ENCODE measurements at regions not wholly inside any gene's neighbourhood (a gene's known extent, or its start where the extent isn't known, plus 50 kb on each side); places are given as distances from the start of the nearest gene placed in this dataset.

- no peaks in the 10 kb centered on the region for H3K36me3 ChIP-seq
- no peaks in the 10 kb centered on the region for H3K9me3 ChIP-seq
- ATAC-seq (ENCODE audit: low FRiP score in 2 of 2): no peak
- H3K4me3 ChIP-seq: no peak overlapping the region
- H3K27ac ChIP-seq: no peak overlapping the region
- no peaks in the 10 kb centered on the region for H3K4me1 ChIP-seq
- no peaks in the 10 kb centered on the region for H3K27me3 ChIP-seq
- DNase-seq: no peak
- TF ChIP-seq CTCF (IDR thresholded peaks at IDR 0.05) (no peak), EP300 (IDR thresholded peaks at IDR 0.05) (no peak), POLR2AphosphoS5 (IDR thresholded peaks at IDR 0.05) (no peak), POLR2A (IDR thresholded peaks at IDR 0.05) (no peak)
Observed at GRCh38 chr14:22152903-22153302, 436.1 kb downstream of the DAD1 start.

- Histone ChIP-seq H3K27ac (no peak overlapping the region), H3K27me3 (no peaks in the 10 kb centered on the region), H3K4me1 (no peaks in the 10 kb centered on the region), H3K9me3 (no peaks in the 10 kb centered on the region), H3K36me3 (no peaks in the 10 kb centered on the region), H3K4me3 (no peak overlapping the region)
- ATAC-seq (ENCODE audit: low FRiP score in 2 of 2) (no peak), DNase-seq (no peak)
- 83 to 84% methylated on average over 3 of the region's 3 CpGs for WGBS, 2 donors
- TF ChIP-seq CTCF (IDR thresholded peaks at IDR 0.05): no peak
- TF ChIP-seq POLR2A (IDR thresholded peaks at IDR 0.05): no peak
- TF ChIP-seq POLR2AphosphoS5 (IDR thresholded peaks at IDR 0.05): no peak
- no peak for TF ChIP-seq EP300 (IDR thresholded peaks at IDR 0.05)
Observed at GRCh38 chr14:22152161-22152870, 436.7 kb downstream of the DAD1 start.

- no peak overlapping the region for H3K4me3 ChIP-seq
- no peaks in the 10 kb centered on the region for H3K9me3 ChIP-seq
- no peaks in the 10 kb centered on the region for H3K36me3 ChIP-seq
- TF ChIP-seq POLR2A (IDR thresholded peaks at IDR 0.05): no peak
- no peak for TF ChIP-seq CTCF (IDR thresholded peaks at IDR 0.05)
- no peak for TF ChIP-seq EP300 (IDR thresholded peaks at IDR 0.05)
- no peak for TF ChIP-seq POLR2AphosphoS5 (IDR thresholded peaks at IDR 0.05)
- no peak for ATAC-seq (ENCODE audit: low FRiP score in 2 of 2)
- DNase-seq: no peak
- WGBS, 2 donors: 77 to 82% methylated on average over 4 of the region's 4 CpGs
- no peaks in the 10 kb centered on the region for H3K4me1 ChIP-seq
- H3K27me3 ChIP-seq: no peaks in the 10 kb centered on the region
- no peak overlapping the region for H3K27ac ChIP-seq
Observed at GRCh38 chr14:22151121-22151520, 437.9 kb downstream of the DAD1 start.

- WGBS, 2 donors: 89 to 91% methylated on average over 3 of the region's 3 CpGs
- H3K27me3 ChIP-seq: no peaks in the 10 kb centered on the region
- no peak overlapping the region for H3K27ac ChIP-seq
- DNase-seq: no peak
- ATAC-seq (ENCODE audit: low FRiP score in 2 of 2): no peak
- no peaks in the 10 kb centered on the region for H3K9me3 ChIP-seq
- H3K4me3 ChIP-seq: no peak overlapping the region
- no peaks in the 10 kb centered on the region for H3K4me1 ChIP-seq
- TF ChIP-seq EP300 (IDR thresholded peaks at IDR 0.05) (no peak), CTCF (IDR thresholded peaks at IDR 0.05) (no peak), POLR2AphosphoS5 (IDR thresholded peaks at IDR 0.05) (no peak), POLR2A (IDR thresholded peaks at IDR 0.05) (no peak)
- no peaks in the 10 kb centered on the region for H3K36me3 ChIP-seq
Observed at GRCh38 chr14:22149058-22149457, 440.0 kb downstream of the DAD1 start.

GRCh38 chr14:22147716-22148115, 441.3 kb downstream of the DAD1 start:
- no peak for DNase-seq
- no peak overlapping the region for H3K27ac ChIP-seq
- WGBS, 2 donors: 75 to 84% methylated on average over 3 of the region's 3 CpGs
- H3K27me3 ChIP-seq: no peaks in the 10 kb centered on the region
- no peaks in the 10 kb centered on the region for H3K36me3 ChIP-seq
- no peak overlapping the region for H3K4me3 ChIP-seq
- H3K9me3 ChIP-seq: no peaks in the 10 kb centered on the region
- H3K4me1 ChIP-seq: no peaks in the 10 kb centered on the region
- no peak for ATAC-seq (ENCODE audit: low FRiP score in 2 of 2)
- TF ChIP-seq POLR2A (IDR thresholded peaks at IDR 0.05) (no peak), CTCF (IDR thresholded peaks at IDR 0.05) (no peak), EP300 (IDR thresholded peaks at IDR 0.05) (no peak), POLR2AphosphoS5 (IDR thresholded peaks at IDR 0.05) (no peak)

Data from upper lobe of left lung (tissue), 6 donors.